ENCODE measurements at regions not wholly inside any gene's neighbourhood (a gene's known extent, or its start where the extent isn't known, plus 50 kb on each side); places are given as distances from the start of the nearest gene placed in this dataset.

GRCh38 chr4:52368895-52369294, 290.2 kb downstream of the USP46 start:
- TF ChIP-seq, protein P1, sequence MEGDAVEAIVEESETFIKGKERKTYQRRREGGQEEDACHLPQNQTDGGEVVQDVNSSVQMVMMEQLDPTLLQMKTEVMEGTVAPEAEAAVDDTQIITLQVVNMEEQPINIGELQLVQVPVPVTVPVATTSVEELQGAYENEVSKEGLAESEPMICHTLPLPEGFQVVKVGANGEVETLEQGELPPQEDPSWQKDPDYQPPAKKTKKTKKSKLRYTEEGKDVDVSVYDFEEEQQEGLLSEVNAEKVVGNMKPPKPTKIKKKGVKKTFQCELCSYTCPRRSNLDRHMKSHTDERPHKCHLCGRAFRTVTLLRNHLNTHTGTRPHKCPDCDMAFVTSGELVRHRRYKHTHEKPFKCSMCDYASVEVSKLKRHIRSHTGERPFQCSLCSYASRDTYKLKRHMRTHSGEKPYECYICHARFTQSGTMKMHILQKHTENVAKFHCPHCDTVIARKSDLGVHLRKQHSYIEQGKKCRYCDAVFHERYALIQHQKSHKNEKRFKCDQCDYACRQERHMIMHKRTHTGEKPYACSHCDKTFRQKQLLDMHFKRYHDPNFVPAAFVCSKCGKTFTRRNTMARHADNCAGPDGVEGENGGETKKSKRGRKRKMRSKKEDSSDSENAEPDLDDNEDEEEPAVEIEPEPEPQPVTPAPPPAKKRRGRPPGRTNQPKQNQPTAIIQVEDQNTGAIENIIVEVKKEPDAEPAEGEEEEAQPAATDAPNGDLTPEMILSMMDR (IDR thresholded peaks at IDR 0.05): no peak
- TF ChIP-seq POLR2A (IDR thresholded peaks at IDR 0.05): no peak
